ENCODE measurements at regions not wholly inside any gene's neighbourhood (a gene's known extent, or its start where the extent isn't known, plus 50 kb on each side); places are given as distances from the start of the nearest gene placed in this dataset.

DNA sequence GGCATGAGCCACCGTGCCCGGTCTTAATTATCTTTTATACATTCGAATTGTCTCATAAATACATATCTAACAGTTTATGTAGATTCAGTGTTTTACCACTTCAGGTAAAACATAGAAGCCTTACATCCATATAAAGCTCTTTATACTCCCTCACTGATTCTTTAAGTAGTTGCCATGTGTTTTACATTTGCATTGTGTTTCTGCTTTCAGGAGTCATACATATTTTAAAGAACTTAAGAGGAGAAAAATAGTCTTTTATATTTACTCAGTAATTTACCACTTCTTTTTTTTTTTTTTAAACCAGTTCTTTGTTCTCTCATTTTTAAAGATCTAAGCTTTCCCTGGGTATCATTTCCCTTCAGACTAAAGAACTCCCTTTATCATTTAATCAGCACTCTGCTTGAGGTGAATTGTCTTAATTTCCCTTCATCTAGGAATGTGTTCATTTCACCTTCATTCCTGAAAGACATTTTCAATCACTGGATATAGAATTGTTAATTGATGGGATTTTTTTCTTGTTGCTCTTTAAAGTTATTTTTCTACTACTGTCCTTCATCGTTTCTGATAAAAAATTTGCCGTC is 127.1 kb upstream of the XIST start:
- TF ChIP-seq, protein P1, sequence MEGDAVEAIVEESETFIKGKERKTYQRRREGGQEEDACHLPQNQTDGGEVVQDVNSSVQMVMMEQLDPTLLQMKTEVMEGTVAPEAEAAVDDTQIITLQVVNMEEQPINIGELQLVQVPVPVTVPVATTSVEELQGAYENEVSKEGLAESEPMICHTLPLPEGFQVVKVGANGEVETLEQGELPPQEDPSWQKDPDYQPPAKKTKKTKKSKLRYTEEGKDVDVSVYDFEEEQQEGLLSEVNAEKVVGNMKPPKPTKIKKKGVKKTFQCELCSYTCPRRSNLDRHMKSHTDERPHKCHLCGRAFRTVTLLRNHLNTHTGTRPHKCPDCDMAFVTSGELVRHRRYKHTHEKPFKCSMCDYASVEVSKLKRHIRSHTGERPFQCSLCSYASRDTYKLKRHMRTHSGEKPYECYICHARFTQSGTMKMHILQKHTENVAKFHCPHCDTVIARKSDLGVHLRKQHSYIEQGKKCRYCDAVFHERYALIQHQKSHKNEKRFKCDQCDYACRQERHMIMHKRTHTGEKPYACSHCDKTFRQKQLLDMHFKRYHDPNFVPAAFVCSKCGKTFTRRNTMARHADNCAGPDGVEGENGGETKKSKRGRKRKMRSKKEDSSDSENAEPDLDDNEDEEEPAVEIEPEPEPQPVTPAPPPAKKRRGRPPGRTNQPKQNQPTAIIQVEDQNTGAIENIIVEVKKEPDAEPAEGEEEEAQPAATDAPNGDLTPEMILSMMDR (IDR thresholded peaks at IDR 0.05): no peak
- TF ChIP-seq ZFX (IDR thresholded peaks at IDR 0.05; ENCODE audit: borderline replicate concordance): no peak

Data from 22Rv1 (cell line).